Rectal smooth muscle tissue (tissue), 1 donor: ENCODE measurements at regions not wholly inside any gene's neighbourhood (a gene's known extent, or its start where the extent isn't known, plus 50 kb on each side); places are given as distances from the start of the nearest gene placed in this dataset.

Experiments used
- H3K27ac ChIP-seq: one replicate; pipeline ENCODE4 v1.7.0; 2013; ENCODE audit warnings: low read depth, low read length, inconsistent platforms
- H3K27me3 ChIP-seq: one replicate; pipeline ENCODE4 v1.7.0; 2013; ENCODE audit warnings: low read length; ENCODE audit not compliant: control insufficient read depth, insufficient read depth
- H3K36me3 ChIP-seq: one replicate; pipeline ENCODE4 v1.7.0; 2013; ENCODE audit warnings: low read length; ENCODE audit not compliant: control insufficient read depth, insufficient read depth
- H3K4me1 ChIP-seq: one replicate; pipeline ENCODE4 v1.7.0; 2013; ENCODE audit warnings: low read length; ENCODE audit not compliant: control insufficient read depth, insufficient read depth
- H3K4me3 ChIP-seq: one replicate; pipeline ENCODE4 v1.7.0; 2013; ENCODE audit warnings: low read length
- H3K9ac ChIP-seq: one replicate; pipeline ENCODE4 v1.7.0; 2013; ENCODE audit warnings: low read length

- no peak overlapping the region for H3K9ac ChIP-seq
- no peaks in the 10 kb centered on the region for H3K4me1 ChIP-seq
- H3K27me3 ChIP-seq, result no peaks in the 10 kb centered on the region
- H3K27ac ChIP-seq, result no peak overlapping the region
- no peaks in the 10 kb centered on the region for H3K36me3 ChIP-seq
- no peak overlapping the region for H3K4me3 ChIP-seq
These were observed 502.7 kb downstream of the SOX5 start for GRCh38 chr12:23446746-23447145.

DNA sequence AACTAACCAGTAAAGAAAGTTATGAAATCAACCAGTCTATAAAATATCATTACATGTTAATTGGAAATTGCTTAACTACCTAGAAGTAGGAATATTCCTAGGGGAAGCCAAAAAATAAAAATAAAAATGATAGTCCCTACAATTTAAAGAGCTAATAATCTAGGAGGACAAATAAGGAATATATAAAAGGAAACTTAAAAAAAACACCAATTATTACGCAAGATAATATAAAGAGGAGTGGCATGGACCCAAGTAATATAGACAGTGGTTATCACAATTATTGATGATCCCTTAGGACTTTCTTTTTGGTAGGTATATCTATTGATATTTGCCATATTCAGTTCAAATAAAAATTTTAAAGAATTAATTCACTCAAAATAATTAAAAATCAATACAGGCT, 498.7 kb downstream of the SOX5 start:
- H3K9ac ChIP-seq, result no peak overlapping the region
- H3K27me3 ChIP-seq, result no peaks in the 10 kb centered on the region
- H3K27ac ChIP-seq, result no peak overlapping the region
- H3K36me3 ChIP-seq, result no peaks in the 10 kb centered on the region
- no peaks in the 10 kb centered on the region for H3K4me1 ChIP-seq
- H3K4me3 ChIP-seq, result no peak overlapping the region

- H3K9ac ChIP-seq, result no peak overlapping the region
- no peaks in the 10 kb centered on the region for H3K36me3 ChIP-seq
- no peaks in the 10 kb centered on the region for H3K4me1 ChIP-seq
- no peaks in the 10 kb centered on the region for H3K27me3 ChIP-seq
- no peak overlapping the region for H3K27ac ChIP-seq
- no peak overlapping the region for H3K4me3 ChIP-seq
These were observed 494.2 kb downstream of the SOX5 start for GRCh38 chr12:23455283-23455682.

- no peaks in the 10 kb centered on the region for H3K4me1 ChIP-seq
- no peak overlapping the region for H3K9ac ChIP-seq
- H3K27me3 ChIP-seq, result no peaks in the 10 kb centered on the region
- no peak overlapping the region for H3K4me3 ChIP-seq
- H3K27ac ChIP-seq, result no peak overlapping the region
- H3K36me3 ChIP-seq, result no peaks in the 10 kb centered on the region
These were observed 490.8 kb downstream of the SOX5 start for GRCh38 chr12:23458640-23459039.

DNA sequence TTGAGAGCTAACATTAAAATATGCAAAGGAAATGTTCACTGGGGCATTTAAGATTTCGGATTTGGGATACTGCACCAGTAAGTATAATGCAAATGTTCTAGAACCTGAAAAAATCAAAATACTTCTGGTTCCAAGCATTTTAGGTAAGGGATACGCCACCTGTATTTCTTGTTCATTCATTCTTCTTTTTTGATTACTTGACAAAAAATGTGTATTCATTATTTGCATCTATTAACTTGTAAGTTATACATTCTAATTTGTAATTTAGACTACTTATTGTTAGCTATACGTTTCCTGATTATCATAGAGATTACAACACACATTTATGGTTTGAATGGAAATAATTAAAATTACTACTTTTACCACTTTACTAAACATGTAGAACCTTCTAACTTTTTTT, 486.9 kb downstream of the SOX5 start:
- Histone ChIP-seq H3K4me3 (no peak overlapping the region), H3K27me3 (no peaks in the 10 kb centered on the region), H3K27ac (no peak overlapping the region), H3K36me3 (no peaks in the 10 kb centered on the region), H3K9ac (no peak overlapping the region), H3K4me1 (no peaks in the 10 kb centered on the region)

DNA sequence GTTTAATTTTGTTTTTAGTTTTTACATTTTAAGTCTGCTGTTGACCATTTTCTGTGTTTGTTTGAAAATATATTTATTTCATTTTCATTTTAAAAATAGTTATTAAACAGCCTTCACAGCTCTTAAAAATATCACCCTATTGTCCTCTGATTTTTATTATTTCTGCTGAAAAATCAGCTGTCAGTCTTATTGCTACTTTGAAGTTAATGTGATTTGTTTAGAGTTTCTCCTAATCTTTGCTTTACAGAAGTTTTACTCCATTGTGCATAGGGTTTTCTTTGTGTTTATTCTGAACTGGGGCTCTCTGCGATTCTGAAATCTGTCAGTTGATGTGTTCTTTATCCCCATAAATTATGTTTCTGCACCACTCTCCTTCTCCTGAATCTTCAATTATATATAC, 486.3 kb downstream of the SOX5 start:
- Histone ChIP-seq H3K27ac (no peak overlapping the region), H3K36me3 (no peaks in the 10 kb centered on the region), H3K9ac (no peak overlapping the region), H3K4me3 (no peak overlapping the region), H3K4me1 (no peaks in the 10 kb centered on the region), H3K27me3 (no peaks in the 10 kb centered on the region)

DNA sequence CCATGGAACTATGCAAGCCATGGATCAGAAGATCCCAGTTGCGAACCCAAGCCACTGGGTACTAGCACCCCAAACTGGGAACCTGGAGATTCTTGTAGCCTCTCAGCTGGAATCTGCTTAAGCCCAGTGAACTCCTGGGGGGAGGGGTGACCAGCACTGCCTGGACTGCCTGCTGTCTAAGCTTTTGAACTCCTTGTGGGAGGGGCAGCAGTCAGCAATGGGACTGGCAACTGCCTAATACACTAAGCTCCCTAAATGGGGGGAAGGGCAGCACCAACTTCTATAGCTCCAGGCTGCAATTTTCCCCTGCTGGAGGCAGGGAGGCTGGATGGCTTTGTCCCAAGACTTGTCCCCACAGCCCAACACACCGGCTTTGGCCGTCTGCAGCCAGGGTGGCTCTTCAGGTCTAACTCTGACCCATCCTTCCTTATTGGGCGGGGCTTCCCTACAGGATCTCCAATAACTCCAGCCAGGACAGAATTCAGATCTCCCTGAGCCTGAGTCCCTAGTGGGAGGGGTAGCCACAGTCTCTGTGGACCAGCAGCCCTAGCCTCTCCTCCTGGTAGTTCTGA, 485.1 kb downstream of the SOX5 start:
- no peak overlapping the region for H3K9ac ChIP-seq
- H3K4me3 ChIP-seq, result no peak overlapping the region
- no peaks in the 10 kb centered on the region for H3K4me1 ChIP-seq
- no peaks in the 10 kb centered on the region for H3K36me3 ChIP-seq
- no peaks in the 10 kb centered on the region for H3K27me3 ChIP-seq
- H3K27ac ChIP-seq, result no peak overlapping the region

GRCh38 chr12:23472329-23472971, 477.0 kb downstream of the SOX5 start:
- no peaks in the 10 kb centered on the region for H3K36me3 ChIP-seq
- H3K9ac ChIP-seq, result no peak overlapping the region
- no peak overlapping the region for H3K27ac ChIP-seq
- no peak overlapping the region for H3K4me3 ChIP-seq
- no peaks in the 10 kb centered on the region for H3K4me1 ChIP-seq
- H3K27me3 ChIP-seq, result no peaks in the 10 kb centered on the region

DNA sequence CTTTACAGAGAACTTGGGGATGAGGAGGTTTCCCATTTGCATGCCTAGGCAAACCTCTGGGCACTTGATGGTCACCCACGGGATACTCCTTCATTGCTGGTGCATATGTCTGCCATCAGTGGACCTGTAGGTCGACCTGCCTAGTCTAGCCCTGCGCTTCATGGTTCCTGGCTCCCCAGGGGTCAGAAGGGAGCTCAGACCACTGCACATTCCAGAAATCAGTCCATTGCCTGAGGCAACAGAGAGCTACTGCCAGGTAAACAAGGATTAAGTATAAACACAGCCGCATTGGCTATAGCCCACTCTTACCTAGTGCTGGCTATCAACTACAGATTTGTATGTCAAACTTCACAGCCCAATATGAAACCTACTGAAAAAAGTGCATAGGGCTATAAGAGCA, 476.4 kb downstream of the SOX5 start:
- no peak overlapping the region for H3K27ac ChIP-seq
- no peaks in the 10 kb centered on the region for H3K4me1 ChIP-seq
- H3K9ac ChIP-seq, result no peak overlapping the region
- no peaks in the 10 kb centered on the region for H3K27me3 ChIP-seq
- H3K36me3 ChIP-seq, result no peaks in the 10 kb centered on the region
- no peak overlapping the region for H3K4me3 ChIP-seq

- no peaks in the 10 kb centered on the region for H3K36me3 ChIP-seq
- H3K27me3 ChIP-seq, result no peaks in the 10 kb centered on the region
- no peak overlapping the region for H3K4me3 ChIP-seq
- H3K27ac ChIP-seq, result no peak overlapping the region
- no peaks in the 10 kb centered on the region for H3K4me1 ChIP-seq
- no peak overlapping the region for H3K9ac ChIP-seq
These were observed 475.0 kb downstream of the SOX5 start for GRCh38 chr12:23474438-23474976.
